ENCODE measurements at regions not wholly inside any gene's neighbourhood (a gene's known extent, or its start where the extent isn't known, plus 50 kb on each side); places are given as distances from the start of the nearest gene placed in this dataset.

GRCh38 chr3:177338697-177339219 lies 141.5 kb upstream of the TBL1XR1 start (continued):
- TF ChIP-seq ZNF12 (CRISPR knock-in tag; IDR thresholded peaks at IDR 0.05) (peak; percentile 25; the same call in 1 of the 2 replicates), ZNF597 (CRISPR knock-in tag; IDR thresholded peaks at IDR 0.05) (no peak), ZNF570 (CRISPR knock-in tag; IDR thresholded peaks at IDR 0.05; ENCODE audit: borderline replicate concordance) (no peak), ZNF276 (CRISPR knock-in tag; IDR thresholded peaks at IDR 0.05; ENCODE audit: low read depth) (no peak), ZUFSP (CRISPR knock-in tag; IDR thresholded peaks at IDR 0.05; ENCODE audit: borderline replicate concordance) (no peak), STAT6 (CRISPR knock-in tag; IDR thresholded peaks at IDR 0.05; ENCODE audit: borderline replicate concordance) (0 out of 2 replicates have a peak, but pooled peaks have one; percentile 66), ZNF253 (CRISPR knock-in tag; IDR thresholded peaks at IDR 0.05; ENCODE audit: borderline replicate concordance) (no peak), DRAP1 (CRISPR knock-in tag; IDR thresholded peaks at IDR 0.05) (no peak), TCF12 (IDR thresholded peaks at IDR 0.05) (no peak), TCF12 (CRISPR knock-in tag; IDR thresholded peaks at IDR 0.05) (0 out of 2 replicates have a peak, but pooled peaks have one; percentile 68), SP4 (CRISPR knock-in tag; IDR thresholded peaks at IDR 0.05) (no peak), NBN (conservative IDR thresholded peaks at IDR 0.05) (no peak), RXRA (CRISPR knock-in tag; IDR thresholded peaks at IDR 0.05) (no peak; the same call in 1 of the 2 replicates), ZNF615 (CRISPR knock-in tag; IDR thresholded peaks at IDR 0.05; ENCODE audit: borderline replicate concordance) (no peak), ZNF614 (CRISPR knock-in tag; IDR thresholded peaks at IDR 0.05; ENCODE audit: borderline replicate concordance) (no peak; the same call in 1 of the 2 replicates), EEA1 (CRISPR knock-in tag; IDR thresholded peaks at IDR 0.05; ENCODE audit: borderline replicate concordance) (no peak), ZNF180 (CRISPR knock-in tag; IDR thresholded peaks at IDR 0.05; ENCODE audit: borderline replicate concordance, low read depth) (no peak), FOXP4 (CRISPR knock-in tag; IDR thresholded peaks at IDR 0.05) (peak; percentile 86), KLF11 (CRISPR knock-in tag; IDR thresholded peaks at IDR 0.05) (no peak), PHF20 (CRISPR knock-in tag; IDR thresholded peaks at IDR 0.05) (no peak), AHR (CRISPR knock-in tag; IDR thresholded peaks at IDR 0.05) (no peak)
